Neuronal stem cell (in vitro differentiated cells): ENCODE measurements at regions not wholly inside any gene's neighbourhood (a gene's known extent, or its start where the extent isn't known, plus 50 kb on each side); places are given as distances from the start of the nearest gene placed in this dataset.

Experiments
- DNase-seq: peaks from one replicate; pipeline ENCODE4 v3.0.0-alpha.2; 2013; ENCODE audit warnings: low spot score
- H2AFZ ChIP-seq: one replicate; pipeline ENCODE4 v1.6.1; 2013; ENCODE audit warnings: mild to moderate bottlenecking, low read length, inconsistent platforms
- H2AK5ac ChIP-seq: 2 replicates; pipeline ENCODE4 v1.6.1; 2013; ENCODE audit warnings: low read depth, mild to moderate bottlenecking, inconsistent platforms, low read length, moderate library complexity, mixed read lengths
- H2BK120ac ChIP-seq: 2 replicates; pipeline ENCODE4 v1.6.1; 2013; ENCODE audit warnings: low read depth, mild to moderate bottlenecking, inconsistent platforms, low read length, moderate library complexity, mixed read lengths
- H2BK12ac ChIP-seq: one replicate; pipeline ENCODE4 v1.6.1; 2013; ENCODE audit warnings: low read length, inconsistent platforms
- H2BK15ac ChIP-seq: 2 replicates; pipeline ENCODE4 v1.6.1; 2013; ENCODE audit warnings: mild to moderate bottlenecking, low read length, inconsistent platforms, mixed read lengths
- H2BK5ac ChIP-seq: one replicate; pipeline ENCODE4 v1.6.1; 2013; ENCODE audit warnings: inconsistent platforms, mild to moderate bottlenecking, low read length, moderate library complexity
- H3K14ac ChIP-seq: one replicate; pipeline ENCODE4 v1.6.1; 2013; ENCODE audit warnings: low read length, inconsistent platforms
- H3K18ac ChIP-seq: 2 replicates; pipeline ENCODE4 v1.6.1; 2013; ENCODE audit warnings: low read length, inconsistent platforms
- H3K23ac ChIP-seq: 2 replicates; pipeline ENCODE4 v1.6.1; 2013; ENCODE audit warnings: low read depth, mild to moderate bottlenecking, mixed read lengths, low read length, inconsistent platforms; ENCODE audit not compliant: poor library complexity
- H3K27ac ChIP-seq: replicated peaks from 3 replicates; pipeline ENCODE4 v1.5.1; 2013; ENCODE audit warnings: low read length, inconsistent platforms
- H3K27me3 ChIP-seq, 3 experiments: 2 replicates each; pipeline ENCODE4 v1.6.1; 2013; ENCODE audit warnings: low read length in 3 of 3, mild to moderate bottlenecking in 2 of 3, inconsistent platforms in 1 of 3, low read depth in 1 of 3, mixed read lengths in 1 of 3, moderate library complexity in 1 of 3; ENCODE audit not compliant: control insufficient read depth in 3 of 3, insufficient read depth in 3 of 3
- H3K36me3 ChIP-seq, 2 donors: replicated peaks in 1 of 2; 2 replicates each; pipeline ENCODE4 v1.6.1; 2013; ENCODE audit warnings: low read length in 2 of 2; ENCODE audit not compliant: control insufficient read depth in 2 of 2, insufficient read depth in 2 of 2
- H3K4ac ChIP-seq: 2 replicates; pipeline ENCODE4 v1.6.1; 2013; ENCODE audit warnings: inconsistent platforms, mild to moderate bottlenecking, low read length, moderate library complexity
- H3K4me1 ChIP-seq, 2 donors: 1 replicate in 1 of 2; 2 replicates in 1 of 2; pipeline ENCODE4 v1.6.1; 2013; ENCODE audit warnings: low read length in 2 of 2, low read depth in 1 of 2; ENCODE audit not compliant: control insufficient read depth in 2 of 2, insufficient read depth in 1 of 2
- H3K4me2 ChIP-seq: one replicate; pipeline ENCODE4 v1.6.1; 2013; ENCODE audit warnings: mild to moderate bottlenecking, low read length, inconsistent platforms; ENCODE audit not compliant: insufficient read depth, poor library complexity, severe bottlenecking
- H3K4me3 ChIP-seq, 2 donors: 2 replicates each; pipeline ENCODE4 v1.5.1; 2013; ENCODE audit warnings: low read length in 2 of 2, mild to moderate bottlenecking in 2 of 2, inconsistent platforms in 1 of 2, moderate library complexity in 1 of 2
- H3K79me1 ChIP-seq: one replicate; pipeline ENCODE4 v1.6.1; 2013; ENCODE audit warnings: low read depth, mild to moderate bottlenecking, inconsistent platforms, low read length, moderate library complexity
- H3K9ac ChIP-seq: one replicate; pipeline ENCODE4 v1.6.1; 2013; ENCODE audit warnings: mild to moderate bottlenecking, low read depth, low read length, inconsistent platforms; ENCODE audit not compliant: poor library complexity
- H3K9me3 ChIP-seq, 2 donors: replicated peaks in 1 of 2; 2 replicates each; pipeline versions ENCODE3 to v1.6.1; 2013; ENCODE audit warnings: low read length in 2 of 2, mild to moderate bottlenecking in 2 of 2, inconsistent platforms in 1 of 2, low read depth in 1 of 2, mixed read lengths in 1 of 2, moderate library complexity in 1 of 2; ENCODE audit not compliant: control insufficient read depth in 2 of 2, insufficient read depth in 1 of 2
- H4K8ac ChIP-seq: one replicate; pipeline ENCODE4 v1.6.1; 2013; ENCODE audit warnings: low read depth, mild to moderate bottlenecking, inconsistent platforms, low read length, moderate library complexity
- H4K91ac ChIP-seq: one replicate; pipeline ENCODE4 v1.6.1; 2013; ENCODE audit warnings: low read length, low read depth, mild to moderate bottlenecking, inconsistent platforms; ENCODE audit not compliant: poor library complexity
- WGBS, 2 donors: extraction: QIAGEN DNeasy Blood & Tissue Kit; methylation state at CpG; one replicate each; pipeline ENCODE4 v1.1.7; 2013; ENCODE audit warnings: missing lambda C conversion rate in 2 of 2, mixed read lengths in 1 of 2; ENCODE audit not compliant: insufficient read length in 2 of 2, insufficient replicate concordance in 1 of 2; ENCODE audit errors: extremely low coverage in 2 of 2; 5-methylcytosine and 5-hydroxymethylcytosine counted together

GRCh38 chr20:16955971-16956370 is 207.8 kb downstream of the OTOR start:
- H3K9ac ChIP-seq: no peak overlapping the region
- no peak overlapping the region for H3K14ac ChIP-seq
- H3K27me3 ChIP-seq: peaks cover 0 to 9% (median 0%) of the 10 kb centered on the region in 3 experiments
- no peak overlapping the region for H3K27ac ChIP-seq
- H2AFZ ChIP-seq: no peak overlapping the region
- H2BK120ac ChIP-seq: no peak overlapping the region
- H3K4ac ChIP-seq: no peak overlapping the region
- H2AK5ac ChIP-seq: no peak overlapping the region
- WGBS, 2 donors: no CpG with 5 or more reads among the region's 3 CpGs
- H2BK15ac ChIP-seq: no peak overlapping the region
- H2BK12ac ChIP-seq: no peak overlapping the region
- no peaks in the 10 kb centered on the region for H3K79me1 ChIP-seq
- no peak overlapping the region for H3K4me2 ChIP-seq
- H3K18ac ChIP-seq: no peak overlapping the region
- no peak overlapping the region for H3K4me3 ChIP-seq
- no peak overlapping the region for H4K91ac ChIP-seq
- no peaks in the 10 kb centered on the region for H3K36me3 ChIP-seq
- H3K4me1 ChIP-seq: peaks cover 0 to 3% of the 10 kb centered on the region in 2 donors
- no peak overlapping the region for H3K23ac ChIP-seq
- H2BK5ac ChIP-seq: no peak overlapping the region
- no peak overlapping the region for H4K8ac ChIP-seq
- DNase-seq: no peak
- H3K9me3 ChIP-seq: no peaks in the 10 kb centered on the region

- H3K4me1 ChIP-seq: peaks cover 0 to 2% of the 10 kb centered on the region in 2 donors
- H2AK5ac ChIP-seq: no peak overlapping the region
- H3K14ac ChIP-seq: no peak overlapping the region
- no peak overlapping the region for H2BK12ac ChIP-seq
- H2BK5ac ChIP-seq: no peak overlapping the region
- H3K9ac ChIP-seq: no peak overlapping the region
- no peak overlapping the region for H3K4me2 ChIP-seq
- no peak overlapping the region for H4K8ac ChIP-seq
- no peak overlapping the region for H2AFZ ChIP-seq
- no peak overlapping the region for H2BK120ac ChIP-seq
- H3K4me3 ChIP-seq: no peak overlapping the region
- no peak overlapping the region for H2BK15ac ChIP-seq
- H3K27ac ChIP-seq: no peak overlapping the region
- H3K27me3 ChIP-seq: no peaks in the 10 kb centered on the region
- no peak overlapping the region for H3K23ac ChIP-seq
- H3K18ac ChIP-seq: no peak overlapping the region
- no peak overlapping the region for H3K4ac ChIP-seq
- no peaks in the 10 kb centered on the region for H3K36me3 ChIP-seq
- no peak overlapping the region for H4K91ac ChIP-seq
- no peak for DNase-seq
- H3K9me3 ChIP-seq: peaks cover 0 to 2% of the 10 kb centered on the region in 2 donors
- no CpG with 5 or more reads among the region's 2 CpGs for WGBS, 2 donors
- no peaks in the 10 kb centered on the region for H3K79me1 ChIP-seq
Measured at GRCh38 chr20:16965401-16965800, 217.2 kb downstream of the OTOR start.

GRCh38 chr20:16966276-16966880 is 218.2 kb downstream of the OTOR start:
- no peak overlapping the region for H2AK5ac ChIP-seq
- H3K4ac ChIP-seq: no peak overlapping the region
- no peak overlapping the region for H4K8ac ChIP-seq
- no peak overlapping the region for H3K14ac ChIP-seq
- H3K79me1 ChIP-seq: no peaks in the 10 kb centered on the region
- H3K9me3 ChIP-seq: no peaks in the 10 kb centered on the region
- no peak overlapping the region for H3K27ac ChIP-seq
- H3K18ac ChIP-seq: no peak overlapping the region
- H3K23ac ChIP-seq: no peak overlapping the region
- H3K4me2 ChIP-seq: no peak overlapping the region
- H4K91ac ChIP-seq: no peak overlapping the region
- H3K27me3 ChIP-seq: no peaks in the 10 kb centered on the region
- no CpG with 5 or more reads among the region's 3 CpGs for WGBS, 2 donors
- no peak overlapping the region for H2AFZ ChIP-seq
- no peak overlapping the region for H2BK15ac ChIP-seq
- H3K36me3 ChIP-seq: no peaks in the 10 kb centered on the region
- no peak overlapping the region for H3K9ac ChIP-seq
- no peak overlapping the region for H2BK12ac ChIP-seq
- H3K4me3 ChIP-seq: no peak overlapping the region
- H2BK120ac ChIP-seq: no peak overlapping the region
- H2BK5ac ChIP-seq: no peak overlapping the region
- DNase-seq: no peak
- H3K4me1 ChIP-seq: peaks cover 0 to 2% of the 10 kb centered on the region in 2 donors

- no peaks in the 10 kb centered on the region for H3K27me3 ChIP-seq
- no peak overlapping the region for H3K4me3 ChIP-seq
- H2BK120ac ChIP-seq: no peak overlapping the region
- H2AK5ac ChIP-seq: no peak overlapping the region
- H2BK5ac ChIP-seq: no peak overlapping the region
- H3K14ac ChIP-seq: no peak overlapping the region
- H3K4me1 ChIP-seq: peaks cover 0 to 2% of the 10 kb centered on the region in 2 donors
- no peak overlapping the region for H3K9ac ChIP-seq
- no peak overlapping the region for H3K27ac ChIP-seq
- H3K18ac ChIP-seq: no peak overlapping the region
- H3K36me3 ChIP-seq: no peaks in the 10 kb centered on the region
- no peak overlapping the region for H2BK12ac ChIP-seq
- no peak overlapping the region for H3K4ac ChIP-seq
- H3K9me3 ChIP-seq: no peaks in the 10 kb centered on the region
- H2AFZ ChIP-seq: no peak overlapping the region
- no peak for DNase-seq
- no peak overlapping the region for H4K8ac ChIP-seq
- no peak overlapping the region for H2BK15ac ChIP-seq
- H3K23ac ChIP-seq: no peak overlapping the region
- WGBS, 2 donors: no CpG with 5 or more reads among the region's 3 CpGs
- no peak overlapping the region for H3K4me2 ChIP-seq
- no peaks in the 10 kb centered on the region for H3K79me1 ChIP-seq
- no peak overlapping the region for H4K91ac ChIP-seq
Measured at GRCh38 chr20:16968099-16968498, 219.9 kb downstream of the OTOR start.
